GM13977 (cell line): ENCODE measurements at regions not wholly inside any gene's neighbourhood (a gene's known extent, or its start where the extent isn't known, plus 50 kb on each side); places are given as distances from the start of the nearest gene placed in this dataset.

Experiments
- DNase-seq: peaks from one replicate; pipeline ENCODE4 v3.0.0; 2012; ENCODE audit warnings: low spot score
- in situ Hi-C: fragments of 300-500 bp; cut with MboI; formaldehyde crosslinking; loops from one replicate; pipeline ENCODE4 v1.12.0; 2022; ENCODE audit warnings: low sequenced_read_pairs, low pct_unique_long_range_greater_than_20kb, mixed read lengths, inconsistent platforms; ENCODE audit not compliant: unreplicated experiment
- TF ChIP-seq, protein P1 (sequence below): IDR thresholded peaks from 2 replicates; pipeline ENCODE4 v1.5.1; 2012; ENCODE audit warnings: mild to moderate bottlenecking, control low read depth; ENCODE audit not compliant: insufficient read depth; ENCODE audit errors: extremely low read depth, missing control alignments

DNA sequence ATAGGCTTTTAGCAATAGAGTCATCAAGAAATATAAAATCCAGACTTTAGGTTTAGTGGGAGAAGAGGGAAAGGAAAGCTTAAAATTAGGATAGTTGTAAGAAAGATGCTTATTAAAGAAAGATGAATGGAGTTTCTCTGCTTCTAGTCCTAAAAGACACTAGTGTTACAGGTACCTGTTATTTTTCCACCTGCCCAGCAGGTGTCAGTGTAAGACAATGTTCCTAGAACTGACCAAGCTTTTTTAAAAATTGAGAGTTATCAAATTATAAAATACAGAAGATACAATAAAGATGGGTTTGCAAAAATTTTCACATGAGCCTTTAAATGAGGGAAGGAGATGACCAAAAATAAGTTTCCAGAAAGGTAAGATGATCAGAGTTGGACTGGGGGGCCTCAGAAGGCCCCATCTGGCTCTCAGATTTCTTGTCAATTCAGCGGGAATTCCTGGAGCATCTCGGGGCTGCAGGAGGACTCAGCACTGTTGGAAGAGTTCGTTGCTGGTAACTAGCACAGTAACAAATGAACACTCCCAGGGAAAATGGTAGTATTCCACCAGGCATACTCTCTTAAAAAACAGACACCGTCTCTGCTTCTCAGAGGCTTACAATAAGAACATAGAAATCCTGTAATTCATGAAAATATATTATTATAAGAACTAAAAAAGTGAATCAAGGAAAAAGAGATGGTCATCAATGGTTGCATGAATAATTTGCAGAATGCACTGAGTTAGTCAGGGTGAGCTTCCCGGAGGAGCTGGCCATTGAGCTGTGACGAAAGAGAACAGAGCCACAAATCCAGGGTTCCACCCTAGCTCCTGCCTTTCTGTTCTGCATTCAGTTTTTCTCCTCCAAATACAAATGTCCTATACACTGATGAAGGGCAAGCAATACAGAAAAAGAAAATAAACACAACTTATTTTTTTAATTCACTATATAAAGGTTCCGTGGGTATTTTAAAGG lies 71.8 kb upstream of the PIK3CG start:
- in situ Hi-C loops: loop anchor here (5.0 kb wide), 1 partner anchor 354 kb away; no protein-coding TSS in a partner anchor
- DNase-seq: peak; percentile 41
- TF ChIP-seq, protein P1, sequence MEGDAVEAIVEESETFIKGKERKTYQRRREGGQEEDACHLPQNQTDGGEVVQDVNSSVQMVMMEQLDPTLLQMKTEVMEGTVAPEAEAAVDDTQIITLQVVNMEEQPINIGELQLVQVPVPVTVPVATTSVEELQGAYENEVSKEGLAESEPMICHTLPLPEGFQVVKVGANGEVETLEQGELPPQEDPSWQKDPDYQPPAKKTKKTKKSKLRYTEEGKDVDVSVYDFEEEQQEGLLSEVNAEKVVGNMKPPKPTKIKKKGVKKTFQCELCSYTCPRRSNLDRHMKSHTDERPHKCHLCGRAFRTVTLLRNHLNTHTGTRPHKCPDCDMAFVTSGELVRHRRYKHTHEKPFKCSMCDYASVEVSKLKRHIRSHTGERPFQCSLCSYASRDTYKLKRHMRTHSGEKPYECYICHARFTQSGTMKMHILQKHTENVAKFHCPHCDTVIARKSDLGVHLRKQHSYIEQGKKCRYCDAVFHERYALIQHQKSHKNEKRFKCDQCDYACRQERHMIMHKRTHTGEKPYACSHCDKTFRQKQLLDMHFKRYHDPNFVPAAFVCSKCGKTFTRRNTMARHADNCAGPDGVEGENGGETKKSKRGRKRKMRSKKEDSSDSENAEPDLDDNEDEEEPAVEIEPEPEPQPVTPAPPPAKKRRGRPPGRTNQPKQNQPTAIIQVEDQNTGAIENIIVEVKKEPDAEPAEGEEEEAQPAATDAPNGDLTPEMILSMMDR: peak; percentile 73

DNA sequence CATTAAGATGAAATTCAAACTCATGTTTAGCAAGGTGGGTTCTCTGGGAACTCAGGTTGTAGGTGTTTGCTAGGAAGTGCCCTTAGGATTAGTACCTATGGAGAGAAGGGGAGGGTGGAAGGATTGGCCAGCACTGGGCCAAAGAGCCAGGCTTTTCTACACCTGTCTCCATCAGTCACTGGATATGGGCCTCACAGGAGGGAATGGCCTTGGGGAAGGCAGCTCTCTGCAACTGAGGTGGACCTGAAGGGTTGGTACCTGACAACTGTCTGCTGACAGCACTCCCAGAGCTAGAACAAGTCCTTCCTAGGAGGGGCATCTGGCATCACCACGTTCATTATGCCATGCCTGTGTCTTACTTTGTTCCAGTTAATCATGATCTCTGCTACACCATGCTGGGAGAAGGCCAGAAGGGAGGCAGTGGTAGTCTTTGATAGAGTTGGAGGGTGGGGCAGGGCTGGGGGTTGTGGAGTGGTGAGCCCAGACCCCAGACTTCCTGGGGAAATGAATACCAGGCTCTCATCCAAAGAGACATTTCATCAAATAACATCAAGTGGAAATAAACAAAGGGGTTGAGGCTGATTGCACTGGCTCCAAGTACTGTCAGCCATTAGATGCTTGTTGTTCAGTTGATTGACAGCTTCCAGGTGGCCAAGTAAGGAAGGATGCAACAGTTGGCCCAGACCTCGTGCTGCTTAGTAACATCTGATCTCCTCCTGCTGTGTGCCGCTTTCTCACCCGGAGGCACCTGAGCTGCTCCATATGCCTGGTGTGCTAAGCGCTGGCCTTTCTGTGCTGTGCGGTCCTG lies 70.6 kb upstream of the PIK3CG start:
- TF ChIP-seq, protein P1: no peak
- in situ Hi-C loops: loop anchor here (5.0 kb wide), 1 partner anchor 353 kb away; no protein-coding TSS in a partner anchor
- no peak for DNase-seq

DNA sequence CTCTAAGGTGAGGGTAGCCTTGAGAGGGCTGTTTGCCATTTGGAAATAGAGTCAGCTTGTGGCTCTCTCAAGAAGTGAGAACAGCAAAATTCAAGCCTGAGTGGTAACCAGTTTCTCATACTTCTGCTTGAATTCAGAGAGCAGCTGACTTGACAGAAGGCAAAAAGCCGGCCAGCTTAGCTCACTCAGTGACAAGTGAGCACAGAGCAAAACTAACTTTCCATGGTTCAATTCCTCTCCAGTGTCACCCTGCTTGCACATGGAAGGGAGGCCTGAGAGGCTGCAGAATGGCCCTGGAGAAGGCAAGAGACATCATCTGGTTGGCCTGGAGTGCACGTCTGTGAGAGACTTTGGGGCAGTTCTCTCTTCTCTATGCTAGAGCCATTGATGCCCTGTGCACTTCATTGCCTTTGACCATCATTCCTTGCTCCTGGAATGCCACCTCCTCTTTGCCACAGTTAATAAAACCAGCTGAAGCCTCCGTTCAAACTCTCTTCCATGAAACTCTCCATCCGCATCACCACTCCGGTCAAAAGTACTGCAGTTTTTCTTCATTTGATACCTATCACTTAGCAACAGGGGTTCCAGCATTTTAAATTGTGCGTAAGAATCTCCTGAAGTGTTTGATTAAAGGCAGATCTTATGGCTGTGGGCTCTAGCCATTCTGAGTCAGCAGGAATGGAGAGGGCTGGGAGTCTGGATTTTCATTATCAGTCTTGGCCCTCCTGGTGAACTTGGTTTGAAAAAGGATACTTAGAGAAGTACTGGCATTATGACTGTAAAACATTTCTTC lies 69.8 kb upstream of the PIK3CG start:
- DNase-seq: no peak
- in situ Hi-C loops: no loop called here
- TF ChIP-seq, protein P1: no peak

- in situ Hi-C loops: no loop called here
- TF ChIP-seq, protein P1: no peak
- no peak for DNase-seq
Observed at GRCh38 chr7:106795877-106796231, 69.2 kb upstream of the PIK3CG start.

DNA sequence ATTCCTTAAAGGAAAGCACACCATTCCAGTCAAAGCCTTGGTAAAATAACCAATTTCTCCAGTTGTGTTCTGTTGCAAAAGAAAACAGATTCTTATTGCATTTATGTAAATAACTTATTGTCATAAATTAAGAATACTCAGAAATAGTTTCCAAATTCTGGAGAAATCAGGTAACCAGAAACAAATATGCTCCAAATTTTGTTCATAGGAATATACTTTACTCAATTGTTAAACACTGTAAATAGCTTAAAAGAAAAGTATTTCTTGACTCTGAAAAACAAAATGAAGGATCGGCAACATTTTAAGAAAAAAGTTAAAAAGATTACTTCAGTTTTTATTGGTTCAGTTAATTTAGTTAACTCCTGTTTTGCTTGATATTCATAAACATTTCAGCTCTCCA lies 67.1 kb upstream of the PIK3CG start:
- in situ Hi-C loops: no loop called here
- TF ChIP-seq, protein P1: no peak
- DNase-seq: no peak

GRCh38 chr7:106802589-106802988 lies 62.5 kb upstream of the PIK3CG start:
- in situ Hi-C loops: no loop called here
- DNase-seq: no peak
- TF ChIP-seq, protein P1: no peak
